Right renal pelvis (tissue), 4 donors: ENCODE measurements at regions not wholly inside any gene's neighbourhood (a gene's known extent, or its start where the extent isn't known, plus 50 kb on each side); places are given as distances from the start of the nearest gene placed in this dataset.

ENCODE experiments used
- DNase-seq, 4 donors: peaks; one replicate each; pipeline ENCODE4 v3.0.0-alpha.2; 2013; ENCODE audit warnings: low read depth in 4 of 4, low spot score in 3 of 4, missing footprints in 1 of 4

GRCh38 chr14:101040538-101041442 is 137.3 kb upstream of the RTL1 start:
- DNase-seq, result no peak

- no peak for DNase-seq
These were observed 140.4 kb upstream of the RTL1 start for GRCh38 chr14:101043891-101044290.

- no peak for DNase-seq
These were observed 141.2 kb upstream of the RTL1 start for GRCh38 chr14:101044741-101045140.

DNA sequence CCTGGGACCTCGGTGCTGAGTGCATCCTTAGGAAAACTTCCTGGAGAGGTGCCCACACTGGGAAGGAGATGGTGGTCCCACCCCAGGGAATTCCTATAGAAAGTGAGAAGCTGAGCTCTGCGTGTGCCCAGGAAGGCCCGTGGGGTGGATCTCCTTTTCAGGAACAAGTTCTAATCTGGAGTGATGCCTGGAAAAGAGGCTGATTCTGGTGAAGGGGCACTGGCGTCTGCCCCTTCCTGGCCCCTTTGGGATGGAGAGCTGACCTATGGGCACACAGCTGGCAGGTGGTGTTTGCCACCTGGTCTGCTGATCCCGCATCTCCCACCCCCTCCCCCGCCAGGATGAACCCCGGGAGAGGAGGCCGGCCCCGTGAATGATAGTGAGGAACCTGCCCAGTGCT is 142.0 kb upstream of the RTL1 start:
- DNase-seq, result no peak

DNA sequence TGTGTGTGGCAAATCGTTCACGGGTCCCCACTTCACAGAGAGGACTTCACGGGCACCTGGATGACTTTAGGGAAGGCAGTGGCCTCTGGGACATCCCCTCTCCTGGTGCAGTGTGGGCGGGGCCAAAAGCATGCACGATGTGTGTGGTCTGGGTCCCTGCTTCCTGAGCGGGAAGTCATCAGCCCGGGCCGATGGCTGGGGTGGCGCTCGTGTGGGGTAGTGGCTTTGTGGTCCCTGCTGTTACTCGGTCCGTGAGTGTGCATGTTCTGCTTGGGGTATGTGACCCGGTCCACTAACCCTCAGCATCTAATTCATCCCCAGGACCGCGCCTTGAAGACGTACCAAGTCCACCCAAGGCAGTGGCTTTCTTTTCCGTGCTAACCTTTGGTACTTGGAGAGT is 142.5 kb upstream of the RTL1 start:
- DNase-seq, result no peak

DNA sequence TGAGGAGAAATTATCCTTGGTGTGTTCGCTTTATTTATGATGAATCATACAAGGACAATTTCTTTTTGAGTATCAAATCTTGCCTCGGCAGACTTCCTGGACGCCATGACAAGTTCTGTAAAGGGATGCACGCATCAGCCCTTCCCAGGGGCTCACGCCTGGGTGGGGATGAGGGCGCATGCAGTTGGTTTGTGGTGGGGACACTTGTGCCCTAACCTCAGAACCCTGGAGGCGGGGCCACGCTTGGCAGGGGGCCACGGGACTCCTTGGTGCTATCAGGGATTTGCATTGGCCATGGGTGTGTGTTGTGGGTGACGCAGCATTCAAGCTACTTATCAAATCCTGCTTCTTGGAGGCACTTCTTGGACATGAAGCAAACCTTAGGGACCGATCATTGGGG is 143.8 kb upstream of the RTL1 start:
- no peak for DNase-seq

DNA sequence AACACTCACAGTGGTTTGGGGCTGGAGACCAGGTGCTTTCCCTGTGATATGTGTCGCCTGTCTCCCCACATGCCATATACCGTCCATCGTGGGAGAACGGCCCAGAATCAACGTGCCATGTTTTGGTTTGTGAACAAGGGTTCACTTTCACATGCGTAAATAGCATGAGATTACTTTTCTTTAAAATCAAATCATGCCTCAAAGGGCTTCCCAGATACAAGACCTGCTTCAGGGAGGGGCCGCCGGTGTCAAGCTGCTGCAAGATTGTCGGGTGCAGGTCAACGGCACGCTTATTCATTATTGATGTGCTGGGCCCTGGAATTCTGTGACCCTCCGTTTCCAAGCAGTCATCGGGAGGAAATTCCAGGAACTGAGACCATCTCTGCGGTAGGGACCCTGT is 145.2 kb upstream of the RTL1 start:
- no peak for DNase-seq

DNA sequence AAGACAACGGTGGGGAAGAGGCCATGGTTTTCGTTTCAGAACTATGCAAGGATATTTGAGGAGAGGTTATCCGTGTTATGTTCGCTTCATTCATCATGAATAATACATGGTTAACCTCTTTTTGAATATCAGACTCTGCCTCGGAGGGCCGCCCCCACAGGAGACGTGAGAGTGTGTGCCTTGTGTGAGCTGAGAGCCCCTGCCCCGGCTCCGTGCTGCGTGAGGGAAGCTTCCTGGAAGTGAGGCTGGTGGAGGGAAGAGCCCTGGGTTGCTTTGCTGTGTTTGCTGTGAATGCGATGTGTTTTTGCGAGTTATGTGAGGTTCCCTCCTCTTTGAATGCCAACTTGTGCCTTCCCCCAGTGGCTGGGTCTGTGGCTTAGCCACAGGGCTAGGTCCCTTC is 146.0 kb upstream of the RTL1 start:
- no peak for DNase-seq

GRCh38 chr14:101049942-101050341 is 146.4 kb upstream of the RTL1 start:
- DNase-seq, result no peak

DNA sequence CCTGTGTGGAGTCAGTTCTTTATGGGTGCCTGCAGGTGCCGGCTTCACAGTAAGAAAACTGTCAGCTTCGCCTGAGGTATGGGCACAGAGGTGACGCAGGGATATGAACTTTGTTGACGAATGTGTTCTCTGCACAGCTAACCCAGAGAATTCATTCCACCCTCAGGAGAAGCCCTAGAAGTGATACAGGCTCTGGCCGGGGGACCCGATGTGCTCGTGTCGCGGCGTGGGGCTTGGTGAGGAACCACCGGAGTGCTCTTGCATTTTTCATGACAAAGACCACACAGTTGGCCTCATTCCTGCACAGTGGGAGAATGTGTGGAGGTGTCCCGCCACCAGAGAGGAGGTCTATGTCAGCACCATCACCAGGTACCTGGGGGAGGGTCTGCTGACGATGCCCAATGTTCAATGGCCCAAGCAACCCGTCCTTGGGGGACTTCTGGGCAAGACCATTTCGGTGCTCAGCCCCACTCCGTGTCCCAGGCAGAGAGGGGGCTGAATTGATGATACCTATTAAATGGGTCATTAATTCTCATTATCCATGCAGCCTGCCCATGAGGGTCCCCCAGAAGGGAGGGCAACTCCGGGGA is 147.5 kb upstream of the RTL1 start:
- no peak for DNase-seq

DNA sequence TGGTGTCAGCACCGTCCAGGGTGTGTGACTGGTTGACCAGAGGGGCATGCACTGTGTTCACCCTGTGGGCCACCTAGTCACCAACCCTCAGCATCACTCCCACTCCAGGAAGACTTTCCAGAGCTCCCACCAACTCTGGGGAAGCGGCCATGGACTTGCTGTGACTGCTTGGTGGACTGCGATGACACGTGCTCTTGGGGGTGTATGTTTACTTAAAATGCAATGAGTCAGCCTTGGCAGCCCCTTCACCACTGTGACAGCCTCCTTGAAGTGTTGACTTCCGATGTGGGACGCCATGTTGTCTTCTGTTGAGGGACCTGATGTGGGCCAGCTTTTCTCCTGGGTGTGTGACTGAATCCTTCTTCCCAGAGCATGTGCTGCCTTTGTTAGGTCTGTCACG is 151.1 kb upstream of the RTL1 start:
- no peak for DNase-seq

DNA sequence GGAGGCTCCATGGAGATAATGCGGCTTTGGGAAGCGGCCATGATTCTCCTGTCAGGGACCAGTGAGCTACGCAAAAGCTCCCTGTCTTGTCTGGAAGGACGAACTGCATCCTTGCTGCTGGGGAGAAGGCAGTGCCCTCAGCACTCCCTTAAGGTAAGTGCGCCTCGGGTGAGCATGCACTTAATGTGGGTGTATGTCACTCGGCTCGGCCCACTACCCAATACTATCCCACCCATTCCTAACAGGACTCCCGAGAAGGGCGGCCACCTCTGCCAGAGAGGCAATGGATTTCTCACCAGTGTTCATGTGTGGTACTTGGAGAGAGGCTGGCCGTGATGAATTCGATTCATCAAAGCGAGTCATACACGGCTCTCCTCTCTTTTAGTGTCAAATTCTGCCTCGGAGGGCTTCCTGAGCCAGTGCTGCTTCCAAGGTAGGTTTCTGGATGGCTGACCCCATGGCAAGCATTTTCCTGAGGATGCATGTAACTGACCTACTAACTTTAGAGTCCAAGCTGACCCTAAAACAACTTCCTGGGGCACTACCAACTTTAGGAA is 151.7 kb upstream of the RTL1 start:
- DNase-seq, result no peak

- no peak for DNase-seq
These were observed 152.4 kb upstream of the RTL1 start for GRCh38 chr14:101055776-101056374.

DNA sequence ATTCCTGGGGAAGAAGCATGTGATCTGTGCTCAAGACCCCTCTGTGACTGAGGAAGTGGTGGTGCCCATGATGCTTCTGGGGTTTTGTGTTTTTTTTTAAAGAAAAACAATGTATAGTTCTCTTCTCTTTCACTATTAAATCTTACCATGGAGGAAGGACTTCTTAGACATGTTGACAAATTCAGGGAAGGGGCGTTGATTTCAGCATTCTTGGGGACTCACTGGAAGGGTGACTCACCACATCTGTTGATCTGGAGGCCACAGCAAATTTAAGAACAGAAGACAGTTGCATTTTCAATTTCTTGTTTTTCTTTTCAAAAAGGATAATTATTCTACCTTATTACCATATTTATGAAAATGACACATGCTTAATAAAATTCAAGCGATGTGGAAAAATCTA is 152.9 kb upstream of the RTL1 start:
- no peak for DNase-seq

DNA sequence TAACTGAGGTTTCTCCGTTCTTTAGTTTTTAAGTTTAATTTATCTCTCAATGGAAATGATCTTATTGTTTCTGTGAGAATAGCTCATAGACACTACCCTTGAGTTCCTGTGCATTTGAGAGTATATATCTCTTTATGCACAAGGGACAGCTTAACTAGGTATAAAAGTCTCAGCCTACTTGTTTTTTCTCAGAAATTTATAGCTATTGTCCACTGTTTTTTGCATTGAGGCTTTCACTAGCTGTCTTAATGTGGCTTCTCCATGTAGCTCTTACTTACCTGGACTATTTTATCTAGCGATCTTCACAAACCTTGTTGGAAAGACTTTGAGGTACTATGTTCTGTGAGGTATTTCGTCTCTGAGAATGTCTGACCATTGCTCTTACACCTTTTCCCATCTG is 153.9 kb upstream of the RTL1 start:
- no peak for DNase-seq

DNA sequence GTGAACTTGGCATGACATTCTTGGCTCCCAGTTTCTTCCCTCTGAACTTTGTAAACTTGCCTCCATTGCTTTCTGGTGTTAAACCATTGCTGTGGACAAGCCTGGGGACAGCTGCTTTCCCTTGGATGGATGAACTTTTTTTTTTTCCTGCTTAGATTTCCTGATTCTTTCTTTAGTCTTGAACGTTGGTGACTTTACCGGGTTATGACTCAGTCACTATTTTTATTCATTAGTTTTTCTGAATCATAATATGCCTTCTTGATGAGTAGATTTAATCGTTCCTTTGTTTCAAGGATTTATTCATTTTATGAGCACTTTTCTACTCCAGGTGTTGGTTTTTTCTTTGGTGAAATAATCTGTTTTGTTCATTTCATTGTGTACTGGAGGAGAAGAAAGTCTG is 155.0 kb upstream of the RTL1 start:
- DNase-seq, result no peak

GRCh38 chr14:101060171-101060601 is 156.7 kb upstream of the RTL1 start:
- DNase-seq, result no peak

DNA sequence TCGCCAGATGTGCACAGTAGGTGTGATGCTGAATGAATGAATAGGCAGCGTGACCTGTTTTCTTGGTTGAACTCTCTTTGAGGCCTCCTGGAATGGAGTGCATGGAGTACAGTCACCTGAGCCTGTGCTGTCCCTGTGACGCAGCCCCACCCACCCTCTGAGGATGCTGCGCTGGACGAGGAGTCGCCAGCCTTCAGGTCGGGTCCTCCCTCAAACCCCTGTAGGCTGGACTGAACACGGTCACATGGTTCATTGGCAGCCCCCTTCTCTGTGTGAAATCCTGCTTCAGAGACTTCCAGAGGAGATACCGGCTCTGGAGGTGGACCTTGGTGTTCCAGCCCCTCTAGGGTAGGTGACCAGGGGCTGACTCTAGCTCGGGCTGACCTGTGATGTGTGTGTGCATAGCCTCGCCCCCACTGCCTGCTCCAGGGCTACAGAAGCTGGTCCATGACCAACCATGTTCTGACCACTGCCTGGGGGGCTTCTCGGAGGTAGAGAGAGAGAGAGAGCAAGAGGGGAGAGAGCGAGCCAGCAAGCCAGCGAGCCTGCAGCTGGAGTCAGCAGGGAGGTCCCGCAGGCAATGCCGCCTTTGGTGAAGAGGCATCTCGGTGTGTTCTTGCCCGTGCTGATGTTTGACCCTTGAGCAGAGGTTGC is 158.0 kb upstream of the RTL1 start:
- no peak for DNase-seq

DNA sequence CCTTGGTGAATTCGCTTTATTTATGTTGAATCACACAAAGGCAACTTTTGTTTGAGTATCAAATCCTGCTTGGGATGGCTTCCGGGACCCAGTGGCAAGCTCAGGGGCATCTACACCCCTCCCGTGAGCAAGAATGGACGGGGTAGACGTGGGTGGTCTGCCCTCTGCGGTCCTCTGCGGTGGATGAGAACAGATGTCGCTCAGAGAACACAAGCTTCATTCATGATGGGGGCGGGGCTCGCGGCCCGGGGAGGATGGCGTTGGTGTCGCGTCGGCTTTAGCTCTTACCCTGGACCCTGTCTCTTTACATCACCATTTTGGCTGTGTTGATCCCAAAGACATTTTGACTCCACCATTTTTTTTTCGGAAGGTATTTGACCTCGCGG is 158.5 kb upstream of the RTL1 start:
- no peak for DNase-seq

DNA sequence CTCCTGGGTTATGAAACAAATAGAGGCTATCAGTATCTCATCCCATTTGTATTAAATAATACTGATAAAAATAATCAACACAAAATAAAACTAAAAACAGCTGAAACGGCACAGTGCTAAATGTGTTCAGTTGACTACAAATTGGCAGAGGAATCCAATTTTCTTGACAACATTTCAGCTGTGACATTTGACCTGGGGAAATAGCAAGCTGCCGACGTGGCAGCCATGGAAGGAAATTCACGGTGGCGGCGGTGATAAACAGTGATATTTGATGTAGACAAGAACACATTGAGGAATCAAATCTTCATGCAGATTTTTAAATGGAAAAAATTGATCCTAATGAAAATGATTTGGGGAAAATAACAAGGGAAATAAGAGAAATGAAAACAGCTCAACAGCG is 159.1 kb upstream of the RTL1 start:
- no peak for DNase-seq

DNA sequence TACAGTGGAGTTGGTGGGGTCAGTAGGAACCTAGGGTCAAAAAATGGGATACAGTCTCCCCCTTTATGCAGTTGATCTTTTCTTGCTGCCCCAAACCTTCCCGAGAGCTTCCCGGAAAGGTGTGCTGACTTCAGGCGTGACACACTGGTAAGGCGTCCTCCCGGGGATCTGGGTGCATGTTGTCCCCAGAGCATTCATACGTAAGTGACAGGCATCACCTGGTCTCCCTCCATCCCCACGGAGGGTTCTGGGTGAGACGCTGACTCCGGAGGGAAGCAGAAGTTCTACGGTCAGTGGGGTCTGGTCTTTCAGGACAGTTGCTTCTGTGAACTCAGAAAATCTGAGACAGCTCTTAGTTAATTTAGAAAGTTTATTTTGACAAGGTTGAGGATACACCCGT is 159.6 kb upstream of the RTL1 start:
- no peak for DNase-seq
